NCI-H345 (cell line): ENCODE measurements at regions not wholly inside any gene's neighbourhood (a gene's known extent, or its start where the extent isn't known, plus 50 kb on each side); places are given as distances from the start of the nearest gene placed in this dataset.
"Not testable (repeated sequence)": the region's sequence is repeated elsewhere in the genome, so short reads cannot be mapped to it uniquely, and the experiment has no call there.

Experiments
- DNase-seq: peaks from one replicate; lab custom pipeline; 2025; lab: John Stamatoyannopoulos, UW

DNA sequence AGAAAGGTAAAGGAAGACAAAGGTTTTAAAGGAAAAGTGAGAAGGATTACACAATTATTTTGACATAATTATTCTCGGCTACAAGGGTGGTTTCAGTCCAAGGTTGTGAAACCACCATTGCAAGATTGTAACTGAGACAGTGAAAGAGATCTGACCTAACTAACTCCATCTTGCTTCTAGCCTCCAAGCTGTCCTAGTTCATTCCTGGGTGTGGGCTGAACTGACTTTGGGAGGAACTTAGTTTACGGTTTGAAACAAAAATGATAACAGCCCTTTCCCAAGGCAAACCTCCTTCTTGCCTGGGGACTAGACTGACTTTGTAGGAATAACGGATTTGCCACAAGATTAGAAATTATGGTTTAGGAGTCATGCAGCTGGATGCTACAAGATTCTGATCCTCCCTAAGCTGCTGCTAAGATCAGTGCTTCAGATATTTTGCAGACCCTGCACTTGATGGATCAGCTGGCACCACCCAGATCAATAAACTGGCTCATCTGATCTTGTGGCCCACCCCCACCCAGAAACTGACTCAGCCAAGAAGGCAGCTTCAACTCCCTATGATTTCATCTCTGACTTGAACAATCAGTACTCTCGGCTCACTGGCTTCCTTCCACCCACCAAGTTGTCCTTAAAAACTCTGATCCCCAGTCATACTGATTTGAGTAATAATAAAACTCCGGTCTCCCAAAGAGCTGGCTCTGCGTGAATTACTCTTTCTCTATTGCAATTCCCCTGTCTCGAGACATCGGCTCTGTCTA lies 57.7 kb upstream of the AADACL2 start:
- DNase-seq, result no peak

DNA sequence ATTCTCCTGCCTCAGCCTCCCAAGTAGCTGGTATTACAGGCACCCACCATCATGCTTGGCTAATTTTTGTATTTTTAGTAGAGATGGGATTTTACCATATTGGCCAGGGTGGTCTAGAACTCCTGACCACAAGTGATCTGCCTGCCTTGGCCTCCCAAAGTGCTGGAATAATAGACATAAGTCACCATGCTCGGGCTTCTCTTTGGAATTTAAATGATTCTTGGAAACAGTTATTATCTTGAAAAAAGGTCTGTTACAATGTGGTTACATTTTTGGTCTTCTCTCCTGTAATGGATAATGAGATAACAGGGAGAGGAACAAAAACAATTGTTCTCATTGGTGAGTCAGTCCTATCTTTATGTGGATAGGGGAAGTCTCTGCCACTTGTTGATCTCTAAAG lies 59.8 kb upstream of the AADACL2 start:
- DNase-seq, result no peak

DNA sequence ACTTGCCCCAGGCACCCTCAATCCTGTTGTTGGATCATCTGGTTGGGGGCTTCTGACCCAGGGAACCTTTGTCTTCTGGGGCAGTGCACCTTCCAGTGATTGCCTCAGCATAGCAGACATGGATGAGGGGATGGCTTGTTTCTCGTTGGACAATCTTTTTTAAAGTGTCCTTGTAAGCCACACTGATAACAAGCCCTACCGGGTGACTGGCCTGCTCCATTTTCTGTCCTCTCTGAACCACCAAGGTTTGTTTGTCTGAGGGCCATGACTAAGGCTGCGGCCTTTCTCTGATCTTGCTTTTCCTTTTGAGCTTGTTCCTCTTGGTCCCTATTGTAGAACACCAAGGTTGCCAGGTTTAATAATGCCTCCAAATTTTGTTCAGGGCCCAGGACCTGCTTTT lies 66.0 kb upstream of the AADACL2 start:
- DNase-seq, result not testable (repeated sequence)

DNA sequence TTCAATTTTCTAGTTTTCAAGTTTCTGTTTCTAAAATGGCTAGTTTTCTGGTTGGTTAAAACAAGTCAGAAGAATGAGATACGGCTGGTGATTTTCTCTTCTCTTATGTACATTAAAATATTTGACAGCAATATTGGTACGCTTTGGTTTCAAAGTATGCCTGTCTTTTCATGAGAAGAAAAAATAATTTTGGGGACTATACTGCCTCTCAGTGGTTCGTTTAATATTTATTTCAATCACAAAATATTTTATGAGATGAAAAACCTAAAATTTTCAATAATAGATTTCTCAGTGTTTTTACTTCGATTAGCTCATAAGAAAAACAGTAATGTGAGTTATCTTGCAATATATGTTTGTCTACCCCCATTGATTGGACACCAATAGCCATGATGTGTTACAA lies 72.8 kb upstream of the AADACL2 start:
- no peak for DNase-seq

DNA sequence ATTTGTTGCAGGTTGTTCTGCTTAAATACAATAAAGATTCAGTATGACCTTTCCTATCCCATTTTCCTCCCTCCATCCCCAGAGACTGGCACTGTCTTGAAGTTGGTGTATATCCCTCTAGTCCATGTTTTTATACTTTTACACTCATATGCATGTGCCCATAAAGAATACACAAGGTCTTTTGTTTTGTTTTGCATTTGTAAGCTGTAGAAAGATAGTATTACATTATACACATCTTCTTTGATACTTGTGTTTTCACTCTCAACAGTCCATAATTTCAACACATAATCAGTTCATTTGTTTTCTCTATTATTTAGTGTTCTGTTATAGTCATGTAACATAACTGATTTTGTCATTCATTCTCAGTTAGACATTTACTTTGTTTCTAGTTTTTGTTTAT lies 88.7 kb upstream of the AADACL2 start:
- DNase-seq, result no peak

DNA sequence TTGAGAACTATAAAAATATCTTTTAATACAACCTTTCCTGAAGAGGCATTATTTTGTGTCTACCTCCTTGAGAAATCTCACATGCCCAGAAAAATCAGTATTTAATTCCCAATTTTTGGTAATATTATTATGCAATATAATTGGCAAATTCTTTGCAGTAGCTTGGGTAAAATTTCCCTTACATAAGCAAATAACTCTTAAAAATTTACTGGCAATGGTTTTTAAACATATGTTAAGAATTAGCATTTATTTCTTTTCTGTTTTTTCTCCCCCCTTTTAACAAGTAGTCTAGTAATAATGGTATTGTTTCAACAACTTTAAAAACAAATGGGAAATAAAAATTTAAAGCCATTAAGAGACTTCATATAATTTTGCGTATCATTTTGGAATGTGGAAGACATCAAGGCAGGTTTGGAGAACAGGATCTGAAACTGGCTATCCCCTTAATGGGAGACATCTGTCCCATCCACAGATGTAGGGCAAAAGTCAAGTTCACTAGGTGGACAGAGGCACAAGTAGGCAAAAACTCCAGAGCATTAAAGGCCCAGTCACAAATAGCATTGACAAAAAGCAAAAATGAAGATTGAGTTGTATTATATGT lies 89.6 kb upstream of the AADACL2 start:
- DNase-seq, result no peak

DNA sequence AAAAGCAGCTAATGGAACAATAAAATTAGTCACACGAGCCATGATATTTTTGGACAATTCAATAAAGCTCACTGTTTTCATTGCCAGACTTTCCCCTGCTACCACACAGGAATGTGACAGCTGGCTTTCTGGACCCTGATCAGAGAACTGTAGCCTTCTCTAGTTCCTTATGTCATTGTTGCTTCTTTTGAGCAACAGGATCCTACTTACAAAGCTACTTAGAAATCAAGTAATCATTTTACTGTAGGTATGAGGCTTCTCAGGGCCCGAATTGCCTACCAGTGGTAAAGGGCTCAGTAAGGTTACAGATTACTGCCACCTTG lies 94.3 kb upstream of the AADACL2 start:
- DNase-seq, result no peak

DNA sequence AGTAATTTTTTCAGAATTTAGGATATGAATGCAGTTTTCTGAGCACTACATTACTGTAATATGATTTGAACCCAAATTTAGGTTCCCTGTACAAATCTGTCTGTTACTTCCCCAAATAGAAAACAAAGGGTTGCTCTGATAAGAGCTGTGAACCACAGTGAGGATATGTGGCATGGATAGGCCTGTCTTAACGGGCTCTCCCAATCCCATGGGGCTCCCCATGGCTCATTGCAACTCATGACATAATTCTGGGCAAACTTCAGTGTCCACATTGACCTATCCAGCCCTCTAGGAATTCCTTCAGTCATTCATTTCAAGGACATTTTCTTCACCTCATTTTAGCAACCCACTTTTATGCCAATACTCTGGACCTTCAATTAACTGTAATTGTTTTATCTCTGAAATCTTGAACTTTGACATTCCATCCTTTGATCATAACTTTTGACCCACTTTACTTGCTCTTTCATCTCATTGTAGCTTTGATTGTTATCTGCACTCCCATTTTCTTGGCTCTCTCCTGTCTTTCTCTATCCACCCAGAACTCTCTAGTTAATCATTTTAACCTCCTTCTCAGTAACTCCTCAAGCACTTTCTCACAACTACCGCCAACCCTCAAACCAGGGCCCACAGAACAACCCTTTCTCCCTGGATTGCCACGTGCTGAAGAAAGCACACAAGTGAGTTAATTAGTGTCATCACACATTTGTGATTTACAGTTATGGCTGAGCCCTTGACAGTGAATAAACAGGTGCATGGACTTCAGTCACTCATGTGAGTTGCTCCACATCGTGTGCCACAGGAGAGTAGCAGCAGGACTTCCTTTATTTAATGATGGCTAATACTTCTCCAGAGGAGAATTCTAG lies 94.9 kb upstream of the AADACL2 start:
- DNase-seq, result no peak

DNA sequence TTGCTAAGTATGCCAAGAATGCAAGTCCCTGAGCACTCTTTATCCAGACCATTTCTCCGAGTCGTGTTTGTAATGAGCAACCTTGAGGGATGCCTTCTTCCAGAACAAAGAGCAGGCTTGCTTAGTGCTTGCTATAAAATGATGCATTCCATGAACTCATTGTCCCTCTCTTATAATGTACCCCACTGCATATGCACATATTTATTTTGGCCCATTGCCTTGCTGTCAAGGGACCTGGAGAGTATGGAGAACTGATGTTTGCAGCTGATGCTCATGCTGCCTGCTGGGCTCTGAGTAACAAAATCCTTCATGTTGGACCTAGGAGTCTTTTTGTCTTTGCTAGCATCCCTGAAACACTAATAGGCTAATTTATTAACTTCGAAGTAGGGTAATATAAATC lies 97.8 kb upstream of the AADACL2 start:
- peak; percentile 47 for DNase-seq

DNA sequence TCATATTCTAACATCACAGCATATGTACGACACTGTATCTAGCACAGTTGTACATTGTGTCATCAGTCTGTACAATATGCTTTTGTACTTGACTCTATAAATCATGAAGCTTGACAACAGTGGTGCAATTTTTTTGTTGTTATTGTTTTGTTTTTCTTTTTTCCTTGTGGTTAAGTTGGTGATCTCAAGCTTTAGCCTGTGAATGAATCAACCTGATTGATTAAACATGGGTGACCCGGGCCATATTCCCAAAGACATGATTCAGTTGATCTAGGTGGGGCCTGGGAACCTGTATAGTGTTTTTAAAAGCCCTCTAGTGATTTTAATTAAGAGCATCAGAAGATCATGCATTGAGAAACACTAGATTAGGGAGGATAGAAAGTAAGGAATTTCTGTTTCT lies 101.8 kb upstream of the AADACL2 start:
- no peak for DNase-seq

DNA sequence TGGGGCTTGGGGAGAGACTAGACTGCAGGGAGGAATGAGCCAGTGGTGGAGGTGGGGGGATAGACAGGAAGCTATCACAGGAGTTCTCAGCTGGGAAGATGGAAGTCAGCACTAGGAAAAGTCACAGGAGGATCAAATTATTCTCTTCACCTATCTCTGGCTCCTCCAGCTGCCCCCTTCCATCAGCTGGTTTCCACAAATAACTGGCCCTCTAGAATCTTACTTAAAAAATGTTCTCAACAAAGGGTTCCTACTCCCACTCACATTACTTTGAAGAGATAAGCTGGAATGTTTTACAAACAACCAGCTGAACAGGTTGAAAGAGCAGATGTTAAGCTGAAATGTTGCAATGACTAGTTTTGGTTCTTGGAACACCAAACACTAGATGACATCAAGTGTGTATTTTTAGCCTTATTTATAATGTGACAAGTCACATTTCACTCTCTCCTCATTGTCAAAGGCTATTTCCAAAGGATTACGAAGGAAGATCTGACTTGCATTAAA lies 102.7 kb upstream of the AADACL2 start:
- no peak for DNase-seq

DNA sequence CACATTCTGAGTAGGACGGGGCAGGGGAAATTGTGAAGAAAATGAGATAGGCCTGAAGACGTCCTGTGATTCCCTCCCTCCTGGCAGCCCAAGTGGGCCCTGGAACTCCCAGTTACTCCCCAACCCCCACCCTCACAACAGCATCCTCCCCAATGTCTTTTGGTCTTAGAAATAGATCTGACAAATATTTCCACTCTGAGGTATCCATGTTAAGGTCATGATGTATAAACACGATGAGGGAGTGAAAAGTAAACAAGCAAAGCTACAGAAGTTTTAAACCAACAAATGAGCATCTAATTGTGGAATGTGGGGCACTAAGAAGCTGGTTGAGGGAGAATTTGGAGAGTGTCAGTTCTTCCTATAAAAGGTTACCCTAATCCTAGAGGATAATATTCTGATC lies 103.7 kb upstream of the AADACL2 start:
- no peak for DNase-seq

DNA sequence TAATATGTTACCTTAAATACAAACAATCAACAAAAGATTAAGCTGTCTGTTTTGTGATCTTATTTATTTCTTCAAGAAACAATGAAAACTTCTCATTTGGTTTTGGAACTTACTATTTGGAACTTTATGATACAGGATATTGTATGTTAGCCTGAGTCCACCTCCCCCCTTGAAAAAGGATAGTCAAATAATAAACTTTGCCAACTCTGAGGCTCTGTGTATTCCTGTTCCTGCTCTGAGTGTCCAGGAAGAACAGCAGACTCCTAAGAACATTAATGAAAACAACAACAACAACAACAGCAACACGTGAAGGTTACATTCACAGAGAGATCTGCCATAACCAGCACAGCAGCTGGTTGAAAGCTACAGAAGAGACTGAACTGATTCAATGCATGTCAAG lies 108.1 kb upstream of the AADACL2 start:
- no peak for DNase-seq

DNA sequence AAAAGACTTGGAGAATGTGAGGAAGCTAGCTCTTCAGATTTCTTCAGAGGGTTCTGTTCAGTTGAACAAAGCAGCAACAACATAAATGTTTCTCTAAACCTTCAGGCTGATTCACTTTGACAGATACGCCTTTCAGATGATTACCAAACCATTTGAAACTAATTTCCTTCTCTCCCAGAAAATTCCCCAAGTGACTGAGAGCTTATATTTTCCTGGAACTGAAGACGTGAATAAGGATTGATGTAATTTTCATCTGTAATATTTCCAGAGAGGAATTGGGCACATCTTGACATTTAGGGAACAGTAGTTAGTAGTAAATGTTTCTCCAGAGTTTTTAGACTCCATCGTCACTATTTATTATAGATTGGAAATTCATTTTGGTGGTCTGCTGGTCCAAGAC lies 108.6 kb upstream of the AADACL2 start:
- no peak for DNase-seq

DNA sequence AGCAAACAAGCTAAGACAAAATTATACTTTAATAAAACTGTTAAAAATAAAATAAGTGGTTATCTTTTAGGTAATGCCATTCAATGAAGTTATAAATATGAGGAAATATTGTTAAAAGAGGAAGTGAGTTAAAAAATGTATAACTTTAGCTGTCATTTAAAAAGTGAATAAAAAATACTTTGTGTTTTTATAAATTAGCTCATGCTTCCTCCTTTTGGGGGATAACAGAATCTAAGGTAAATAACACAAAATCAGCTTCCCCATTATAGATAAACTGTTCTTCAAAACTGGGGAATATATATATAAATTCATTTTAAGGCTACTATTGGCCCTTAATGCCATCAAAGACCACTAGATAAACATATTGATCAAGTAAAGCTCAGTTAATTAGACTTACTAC lies 113.7 kb upstream of the AADACL2 start:
- no peak for DNase-seq

DNA sequence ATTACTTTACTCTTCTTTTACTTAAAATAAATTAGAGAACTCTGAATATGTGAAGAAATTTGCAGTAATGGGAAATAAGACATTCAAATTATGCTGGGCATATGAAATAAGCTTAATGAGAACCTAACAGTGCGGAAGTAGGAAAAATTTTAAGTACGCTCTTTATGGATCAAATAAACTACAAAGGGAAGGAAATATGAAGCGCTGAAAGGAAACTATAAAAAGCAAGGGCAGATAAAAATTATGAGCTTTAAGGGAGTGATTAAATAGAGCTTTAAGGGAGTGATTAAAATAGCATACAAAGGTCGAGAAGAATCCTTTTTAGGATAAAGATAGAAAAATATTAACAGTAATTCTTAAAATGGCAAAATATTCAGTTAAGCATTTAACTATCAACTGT lies 118.3 kb upstream of the AADACL2 start:
- no peak for DNase-seq

DNA sequence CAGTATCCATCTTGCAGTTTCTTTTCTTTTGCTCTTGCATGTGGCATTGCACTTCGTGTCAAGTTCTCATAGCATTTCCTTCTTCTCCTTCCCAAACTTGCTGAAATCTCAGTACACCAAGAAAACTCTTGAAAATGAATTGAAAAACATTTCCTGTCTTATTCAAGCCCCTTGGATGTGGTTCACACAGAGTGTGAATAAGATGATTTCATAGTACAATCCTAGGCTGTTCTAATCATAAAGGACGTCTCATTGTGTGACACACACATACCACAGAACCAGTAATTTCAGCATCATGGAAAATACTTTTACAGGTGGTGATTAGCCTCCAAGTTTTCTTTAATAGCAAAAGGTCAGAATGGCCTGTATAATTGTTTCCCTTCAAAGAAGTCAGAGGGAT lies 121.6 kb upstream of the AADACL2 start:
- DNase-seq, result no peak

DNA sequence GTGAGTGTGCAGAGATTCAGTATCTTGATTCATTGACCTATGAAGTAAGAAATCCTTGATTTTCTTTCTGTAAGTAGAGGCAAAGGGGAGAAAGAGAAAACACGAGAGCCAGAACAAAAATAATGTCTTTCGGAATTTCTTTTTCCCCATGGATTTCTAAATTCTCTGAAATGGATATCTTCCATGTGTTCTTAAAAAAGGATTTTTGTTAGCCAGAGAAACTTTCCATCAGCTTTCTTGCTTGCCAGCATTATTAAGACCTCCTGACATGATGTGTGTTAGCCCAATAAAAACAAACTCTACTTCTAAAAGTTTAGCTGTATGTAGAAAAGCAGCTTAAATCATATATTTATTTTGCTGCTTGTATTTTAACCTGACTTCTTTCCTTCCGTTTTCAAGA lies 122.3 kb upstream of the AADACL2 start:
- no peak for DNase-seq

DNA sequence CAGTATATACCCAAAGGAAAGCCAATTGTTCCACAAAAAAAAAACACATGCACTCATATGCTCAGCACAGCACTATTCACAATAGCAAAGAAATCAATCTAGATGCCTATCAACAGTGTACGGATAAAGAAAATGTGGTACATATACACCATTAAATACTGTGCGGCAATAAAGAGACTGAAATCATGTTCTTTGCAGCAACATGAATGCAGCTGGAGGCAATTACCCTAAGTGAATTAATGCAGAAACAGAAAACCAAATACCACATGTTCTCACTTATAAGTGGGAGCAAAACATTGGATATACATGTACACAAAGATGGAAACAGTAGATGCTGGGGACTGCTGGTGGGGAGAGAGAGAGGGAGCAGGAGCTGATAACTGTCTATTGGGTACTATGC lies 124.2 kb upstream of the AADACL2 start:
- DNase-seq, result no peak

DNA sequence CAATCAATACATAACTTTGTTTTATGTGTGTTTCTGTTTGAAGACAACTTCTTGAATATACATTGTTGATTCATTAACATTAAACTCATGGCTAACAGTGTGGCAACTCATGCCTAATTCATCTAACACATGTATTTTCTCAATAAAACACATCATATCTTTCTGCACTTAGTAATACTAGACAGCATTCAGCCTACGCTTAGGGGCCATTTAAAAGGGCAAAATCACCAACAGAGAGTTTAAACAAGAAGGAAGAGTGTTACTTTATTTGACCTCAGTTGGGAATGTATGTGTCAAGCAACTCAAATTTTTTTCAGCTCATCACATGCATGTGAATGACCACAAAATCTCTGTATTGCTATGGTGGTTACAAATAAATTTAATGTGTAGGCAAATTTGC lies 128.8 kb upstream of the AADACL2 start:
- no peak for DNase-seq

DNA sequence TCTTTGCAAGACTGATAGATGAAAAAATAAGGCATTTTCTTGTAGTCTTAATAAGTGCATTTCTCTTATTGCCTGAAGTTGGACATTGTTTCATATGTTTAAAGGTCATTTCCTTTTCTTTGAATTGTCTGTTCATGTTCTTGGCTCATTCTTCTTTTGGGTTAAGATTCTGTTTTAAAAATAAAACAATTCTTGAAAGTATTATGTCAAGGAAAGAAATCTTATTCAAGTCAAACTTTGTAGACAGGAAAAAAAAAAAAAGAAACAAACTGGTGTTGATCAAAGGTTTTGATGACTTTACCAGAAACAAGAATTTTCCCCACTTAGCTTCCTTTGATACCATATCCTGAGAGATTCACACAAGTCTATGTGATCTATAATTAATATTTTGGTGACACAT lies 132.9 kb upstream of the AADACL2 start:
- DNase-seq, result no peak

DNA sequence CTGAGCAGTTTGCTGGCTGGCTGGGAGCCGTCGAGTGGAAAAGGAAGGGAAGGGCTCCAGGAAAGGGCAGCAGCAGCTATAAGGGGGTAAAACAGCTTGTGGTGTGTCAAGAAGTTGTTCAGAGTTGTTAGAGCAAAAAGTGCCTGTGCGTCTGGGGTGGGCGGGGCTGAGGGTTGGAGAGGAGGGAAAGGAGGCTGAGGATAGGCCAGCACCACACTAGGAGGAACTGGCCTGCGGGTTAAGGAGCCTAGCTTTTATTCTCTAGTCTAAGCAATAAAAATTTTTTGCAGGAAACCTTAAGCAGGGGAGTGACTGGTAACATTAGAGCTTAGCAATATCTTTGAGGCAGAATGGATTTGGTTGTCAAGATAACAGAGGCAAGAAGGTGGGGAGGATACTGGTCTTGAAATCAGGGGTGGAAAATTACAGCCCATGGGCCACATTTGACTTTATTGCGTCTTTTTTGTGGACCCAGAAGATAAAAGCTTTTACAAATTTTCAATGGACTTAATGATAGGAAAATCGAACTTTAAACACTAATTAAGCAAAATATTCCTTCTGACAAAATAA lies 134.5 kb upstream of the AADACL2 start:
- DNase-seq, result no peak

DNA sequence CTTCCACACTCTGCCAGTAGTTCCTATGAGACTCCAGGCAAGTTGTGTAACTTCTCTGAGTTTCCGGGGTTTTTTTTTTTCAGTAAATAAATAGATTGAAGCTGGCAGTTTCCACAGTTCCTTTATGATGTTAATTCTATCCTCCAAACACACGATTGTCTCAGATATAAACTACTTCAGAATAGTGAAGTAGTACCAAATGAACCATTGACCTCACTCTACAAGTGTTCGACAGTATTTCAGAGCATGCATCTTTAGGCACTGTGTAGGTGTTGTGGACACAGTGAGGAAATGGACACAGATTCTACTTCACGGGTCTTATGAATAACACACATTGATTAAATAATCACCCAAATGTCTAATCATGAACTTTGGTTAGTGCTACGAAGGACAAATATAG lies 136.1 kb upstream of the IGSF10 start:
- no peak for DNase-seq
